ENCODE measurements at regions not wholly inside any gene's neighbourhood (a gene's known extent, or its start where the extent isn't known, plus 50 kb on each side); places are given as distances from the start of the nearest gene placed in this dataset.
A peak's percentile ranks its signal among the peaks of the same experiment; 100 is the strongest.

GRCh38 chr12:11986165-11986564 lies 84.6 kb upstream of the BCL2L14 start:
- H4K8ac ChIP-seq (ENCODE audit: low read depth, low read length), result no peak overlapping the region
- no peaks in the 10 kb centered on the region for H3K79me1 ChIP-seq (ENCODE audit: low read length)
- H3K36me3 ChIP-seq (ENCODE audit: control insufficient read depth in 1 of 2, insufficient read depth in 2 of 2, low read length in 2 of 2), result no peaks in the 10 kb centered on the region
- H3K9me3 ChIP-seq (ENCODE audit: insufficient read depth, low read depth, low read length), result no peaks in the 10 kb centered on the region
- peaks cover 1 to 5% of the 10 kb centered on the region in 2 experiments for H3K4me1 ChIP-seq (ENCODE audit: control insufficient read depth in 1 of 2, insufficient read depth in 2 of 2, low read length in 2 of 2)
- H3K4me3 ChIP-seq (ENCODE audit: low read depth, low read length), result no peak overlapping the region
- no peak overlapping the region for H2AFZ ChIP-seq (ENCODE audit: insufficient read depth, low read length, poor library complexity)
- no peak overlapping the region for H3K4ac ChIP-seq (ENCODE audit: low read depth, low read length)
- no peak overlapping the region for H3K4me2 ChIP-seq (ENCODE audit: low read length)
- no peak overlapping the region for H2BK5ac ChIP-seq (ENCODE audit: low read depth, low read length, poor library complexity)
- no peak overlapping the region for H2BK120ac ChIP-seq (ENCODE audit: insufficient read depth, low read length, poor library complexity)
- no peak overlapping the region for H4K12ac ChIP-seq (ENCODE audit: low read depth, low read length)
- no peak overlapping the region for H3K27ac ChIP-seq (ENCODE audit: low read depth, low read length)
- no peaks in the 10 kb centered on the region for H3K79me2 ChIP-seq (ENCODE audit: control insufficient read depth, insufficient read depth, low read length, poor library complexity)
- no peak overlapping the region for H3K18ac ChIP-seq (ENCODE audit: low read length)
- no peak overlapping the region for H3K9ac ChIP-seq (ENCODE audit: low read length)
- H3K14ac ChIP-seq (ENCODE audit: low read length), result no peak overlapping the region
- H2AK5ac ChIP-seq (ENCODE audit: low read length), result no peak overlapping the region
- DNase-seq, result no peak
- H4K91ac ChIP-seq (ENCODE audit: low read depth, low read length), result no peak overlapping the region
- WGBS (ENCODE audit: extremely low coverage, insufficient coverage, insufficient read length), result no CpG with 5 or more reads among the region's 5 CpGs
- H3K23ac ChIP-seq (ENCODE audit: low read length), result no peak overlapping the region
- H2BK12ac ChIP-seq (ENCODE audit: low read length), result no peak overlapping the region
- no peaks in the 10 kb centered on the region for H3K27me3 ChIP-seq (ENCODE audit: insufficient read depth, low read length)

GRCh38 chr12:11987901-11988300 lies 82.8 kb upstream of the BCL2L14 start:
- H3K4me2 ChIP-seq (ENCODE audit: low read length), result no peak overlapping the region
- H2BK12ac ChIP-seq (ENCODE audit: low read length), result no peak overlapping the region
- no peaks in the 10 kb centered on the region for H3K36me3 ChIP-seq (ENCODE audit: control insufficient read depth in 1 of 2, insufficient read depth in 2 of 2, low read length in 2 of 2)
- peaks cover 3 to 6% of the 10 kb centered on the region in 2 experiments for H3K4me1 ChIP-seq (ENCODE audit: control insufficient read depth in 1 of 2, insufficient read depth in 2 of 2, low read length in 2 of 2)
- no peak overlapping the region for H4K8ac ChIP-seq (ENCODE audit: low read depth, low read length)
- no peaks in the 10 kb centered on the region for H3K79me1 ChIP-seq (ENCODE audit: low read length)
- H3K79me2 ChIP-seq (ENCODE audit: control insufficient read depth, insufficient read depth, low read length, poor library complexity), result no peaks in the 10 kb centered on the region
- H4K91ac ChIP-seq (ENCODE audit: low read depth, low read length), result no peak overlapping the region
- H3K4ac ChIP-seq (ENCODE audit: low read depth, low read length), result no peak overlapping the region
- H2BK120ac ChIP-seq (ENCODE audit: insufficient read depth, low read length, poor library complexity), result no peak overlapping the region
- no peak overlapping the region for H3K4me3 ChIP-seq (ENCODE audit: low read depth, low read length)
- H3K27ac ChIP-seq (ENCODE audit: low read depth, low read length), result no peak overlapping the region
- no peak overlapping the region for H4K12ac ChIP-seq (ENCODE audit: low read depth, low read length)
- H2AK5ac ChIP-seq (ENCODE audit: low read length), result no peak overlapping the region
- no peak overlapping the region for H2AFZ ChIP-seq (ENCODE audit: insufficient read depth, low read length, poor library complexity)
- no peaks in the 10 kb centered on the region for H3K27me3 ChIP-seq (ENCODE audit: insufficient read depth, low read length)
- DNase-seq, result no peak
- no peak overlapping the region for H3K14ac ChIP-seq (ENCODE audit: low read length)
- no peak overlapping the region for H3K9ac ChIP-seq (ENCODE audit: low read length)
- WGBS (ENCODE audit: extremely low coverage, insufficient coverage, insufficient read length), result no CpG with 5 or more reads among the region's 4 CpGs
- H3K9me3 ChIP-seq (ENCODE audit: insufficient read depth, low read depth, low read length), result no peaks in the 10 kb centered on the region
- H3K23ac ChIP-seq (ENCODE audit: low read length), result no peak overlapping the region
- H3K18ac ChIP-seq (ENCODE audit: low read length), result no peak overlapping the region
- no peak overlapping the region for H2BK5ac ChIP-seq (ENCODE audit: low read depth, low read length, poor library complexity)

- DNase-seq, result no peak
- Histone ChIP-seq H3K27me3 (ENCODE audit: insufficient read depth, low read length) (no peaks in the 10 kb centered on the region), H4K8ac (ENCODE audit: low read depth, low read length) (no peak overlapping the region), H3K79me2 (ENCODE audit: control insufficient read depth, insufficient read depth, low read length, poor library complexity) (no peaks in the 10 kb centered on the region), H3K4me2 (ENCODE audit: low read length) (no peak overlapping the region), H3K18ac (ENCODE audit: low read length) (no peak overlapping the region), H3K36me3 (ENCODE audit: control insufficient read depth in 1 of 2, insufficient read depth in 2 of 2, low read length in 2 of 2) (no peaks in the 10 kb centered on the region), H2AK5ac (ENCODE audit: low read length) (no peak overlapping the region), H3K9me3 (ENCODE audit: insufficient read depth, low read depth, low read length) (no peaks in the 10 kb centered on the region), H3K9ac (ENCODE audit: low read length) (no peak overlapping the region), H3K4me1 (ENCODE audit: control insufficient read depth in 1 of 2, insufficient read depth in 2 of 2, low read length in 2 of 2) (peaks cover 3 to 6% of the 10 kb centered on the region in 2 experiments), H3K79me1 (ENCODE audit: low read length) (no peaks in the 10 kb centered on the region), H3K14ac (ENCODE audit: low read length) (no peak overlapping the region), H3K27ac (ENCODE audit: low read depth, low read length) (peak overlapping the region; percentile 21), H2AFZ (ENCODE audit: insufficient read depth, low read length, poor library complexity) (no peak overlapping the region), H2BK12ac (ENCODE audit: low read length) (no peak overlapping the region), H2BK5ac (ENCODE audit: low read depth, low read length, poor library complexity) (no peak overlapping the region), H3K4me3 (ENCODE audit: low read depth, low read length) (no peak overlapping the region), H4K91ac (ENCODE audit: low read depth, low read length) (no peak overlapping the region), H3K4ac (ENCODE audit: low read depth, low read length) (no peak overlapping the region), H2BK120ac (ENCODE audit: insufficient read depth, low read length, poor library complexity) (no peak overlapping the region), H3K23ac (ENCODE audit: low read length) (no peak overlapping the region), H4K12ac (ENCODE audit: low read depth, low read length) (no peak overlapping the region)
- WGBS (ENCODE audit: extremely low coverage, insufficient coverage, insufficient read length), result no CpG with 5 or more reads among the region's 4 CpGs
Measured at GRCh38 chr12:11991604-11992003, 79.1 kb upstream of the BCL2L14 start.

GRCh38 chr12:11992515-11992914 lies 78.2 kb upstream of the BCL2L14 start:
- Histone ChIP-seq H2AFZ (ENCODE audit: insufficient read depth, low read length, poor library complexity) (no peak overlapping the region), H2BK5ac (ENCODE audit: low read depth, low read length, poor library complexity) (no peak overlapping the region), H4K8ac (ENCODE audit: low read depth, low read length) (no peak overlapping the region), H3K9me3 (ENCODE audit: insufficient read depth, low read depth, low read length) (no peaks in the 10 kb centered on the region), H3K9ac (ENCODE audit: low read length) (no peak overlapping the region), H2AK5ac (ENCODE audit: low read length) (peak overlapping the region; percentile 34), H3K4me2 (ENCODE audit: low read length) (no peak overlapping the region), H3K23ac (ENCODE audit: low read length) (no peak overlapping the region), H2BK12ac (ENCODE audit: low read length) (peak overlapping the region; percentile 62), H3K79me1 (ENCODE audit: low read length) (no peaks in the 10 kb centered on the region), H3K27me3 (ENCODE audit: insufficient read depth, low read length) (no peaks in the 10 kb centered on the region), H3K4me3 (ENCODE audit: low read depth, low read length) (no peak overlapping the region), H3K14ac (ENCODE audit: low read length) (no peak overlapping the region), H3K4ac (ENCODE audit: low read depth, low read length) (no peak overlapping the region), H3K27ac (ENCODE audit: low read depth, low read length) (peak overlapping the region; percentile 21), H3K79me2 (ENCODE audit: control insufficient read depth, insufficient read depth, low read length, poor library complexity) (no peaks in the 10 kb centered on the region), H3K4me1 (ENCODE audit: control insufficient read depth in 1 of 2, insufficient read depth in 2 of 2, low read length in 2 of 2) (peaks cover 3 to 6% of the 10 kb centered on the region in 2 experiments), H4K12ac (ENCODE audit: low read depth, low read length) (no peak overlapping the region), H4K91ac (ENCODE audit: low read depth, low read length) (peak overlapping the region; percentile 34), H3K36me3 (ENCODE audit: control insufficient read depth in 1 of 2, insufficient read depth in 2 of 2, low read length in 2 of 2) (no peaks in the 10 kb centered on the region), H3K18ac (ENCODE audit: low read length) (no peak overlapping the region), H2BK120ac (ENCODE audit: insufficient read depth, low read length, poor library complexity) (peak overlapping the region; percentile 25)
- no CpG with 5 or more reads among the region's 3 CpGs for WGBS (ENCODE audit: extremely low coverage, insufficient coverage, insufficient read length)
- DNase-seq, result no peak
